ENCODE measurements at regions not wholly inside any gene's neighbourhood (a gene's known extent, or its start where the extent isn't known, plus 50 kb on each side); places are given as distances from the start of the nearest gene placed in this dataset.
"Not testable (repeated sequence)": the region's sequence is repeated elsewhere in the genome, so short reads cannot be mapped to it uniquely, and the experiment has no call there.

GRCh38 chr15:20100604-20101270 is 440.9 kb downstream of the GOLGA6L6 start:
- not testable (repeated sequence) for H3K27ac ChIP-seq (ENCODE audit: low read depth, low read length, poor library complexity, severe bottlenecking); H3K4me3 ChIP-seq (ENCODE audit: low read depth, low read length, poor library complexity, severe bottlenecking); H3K27me3 ChIP-seq (ENCODE audit: insufficient read depth, low read length); H3F3A ChIP-seq (ENCODE audit: insufficient read depth, low read length); H3K9me2 ChIP-seq (ENCODE audit: low read depth, low read length); H3K4me2 ChIP-seq (ENCODE audit: low read length); H2AFZ ChIP-seq (ENCODE audit: low read length); H3K4me1 ChIP-seq (ENCODE audit: insufficient read depth, low read length, severe bottlenecking); H3K36me3 ChIP-seq (ENCODE audit: insufficient read depth, low read length); H3K9me3 ChIP-seq (ENCODE audit: low read length); H3K9ac ChIP-seq (ENCODE audit: low read length); H4K20me1 ChIP-seq (ENCODE audit: insufficient read depth, low read length); H3K79me2 ChIP-seq (ENCODE audit: insufficient read depth, low read length)

- H3K27me3 ChIP-seq (ENCODE audit: insufficient read depth, low read length); H3K27ac ChIP-seq (ENCODE audit: low read depth, low read length, poor library complexity, severe bottlenecking); H3K9me2 ChIP-seq (ENCODE audit: low read depth, low read length); H3K4me3 ChIP-seq (ENCODE audit: low read depth, low read length, poor library complexity, severe bottlenecking); H3K9ac ChIP-seq (ENCODE audit: low read length); H2AFZ ChIP-seq (ENCODE audit: low read length); H3K4me1 ChIP-seq (ENCODE audit: insufficient read depth, low read length, severe bottlenecking); H3K36me3 ChIP-seq (ENCODE audit: insufficient read depth, low read length); H3K79me2 ChIP-seq (ENCODE audit: insufficient read depth, low read length); H3K4me2 ChIP-seq (ENCODE audit: low read length); H3K9me3 ChIP-seq (ENCODE audit: low read length); H4K20me1 ChIP-seq (ENCODE audit: insufficient read depth, low read length); H3F3A ChIP-seq (ENCODE audit: insufficient read depth, low read length): not testable (repeated sequence)
These were observed 445.8 kb downstream of the GOLGA6L6 start for GRCh38 chr15:20095699-20096303.

- not testable (repeated sequence) for H4K20me1 ChIP-seq (ENCODE audit: insufficient read depth, low read length); H3K9me2 ChIP-seq (ENCODE audit: low read depth, low read length); H2AFZ ChIP-seq (ENCODE audit: low read length); H3K27ac ChIP-seq (ENCODE audit: low read depth, low read length, poor library complexity, severe bottlenecking); H3K4me1 ChIP-seq (ENCODE audit: insufficient read depth, low read length, severe bottlenecking); H3K9ac ChIP-seq (ENCODE audit: low read length); H3K36me3 ChIP-seq (ENCODE audit: insufficient read depth, low read length); H3K9me3 ChIP-seq (ENCODE audit: low read length); H3K4me3 ChIP-seq (ENCODE audit: low read depth, low read length, poor library complexity, severe bottlenecking); H3K27me3 ChIP-seq (ENCODE audit: insufficient read depth, low read length); H3K4me2 ChIP-seq (ENCODE audit: low read length); H3F3A ChIP-seq (ENCODE audit: insufficient read depth, low read length); H3K79me2 ChIP-seq (ENCODE audit: insufficient read depth, low read length)
These were observed 452.1 kb downstream of the GOLGA6L6 start for GRCh38 chr15:20089541-20089940.

DNA sequence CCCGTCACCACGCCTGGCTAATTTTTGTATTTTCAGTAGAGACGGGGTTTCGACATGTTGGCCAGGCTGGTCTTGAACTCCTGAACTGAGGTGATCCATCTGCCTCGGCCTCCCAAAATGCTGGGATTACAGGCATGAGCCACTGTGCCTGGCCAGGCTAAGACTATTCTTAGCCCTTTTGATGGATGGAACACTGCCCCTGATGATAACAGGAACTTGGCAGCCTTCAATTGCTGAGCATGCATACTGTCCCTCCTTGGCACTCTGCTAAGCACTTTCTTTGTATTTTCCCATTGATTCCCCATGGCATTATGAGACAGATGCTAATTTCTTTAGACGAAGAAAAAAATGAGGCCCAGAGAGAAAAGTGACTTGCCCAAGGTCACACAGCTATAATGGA is 457.6 kb downstream of the GOLGA6L6 start:
- H3K4me3 ChIP-seq (ENCODE audit: low read depth, low read length, poor library complexity, severe bottlenecking); H3K27me3 ChIP-seq (ENCODE audit: insufficient read depth, low read length); H3K9me2 ChIP-seq (ENCODE audit: low read depth, low read length); H3K9ac ChIP-seq (ENCODE audit: low read length); H3K27ac ChIP-seq (ENCODE audit: low read depth, low read length, poor library complexity, severe bottlenecking); H2AFZ ChIP-seq (ENCODE audit: low read length); H3K9me3 ChIP-seq (ENCODE audit: low read length); H3K36me3 ChIP-seq (ENCODE audit: insufficient read depth, low read length); H3F3A ChIP-seq (ENCODE audit: insufficient read depth, low read length); H3K79me2 ChIP-seq (ENCODE audit: insufficient read depth, low read length); H3K4me1 ChIP-seq (ENCODE audit: insufficient read depth, low read length, severe bottlenecking); H3K4me2 ChIP-seq (ENCODE audit: low read length); H4K20me1 ChIP-seq (ENCODE audit: insufficient read depth, low read length): not testable (repeated sequence)

DNA sequence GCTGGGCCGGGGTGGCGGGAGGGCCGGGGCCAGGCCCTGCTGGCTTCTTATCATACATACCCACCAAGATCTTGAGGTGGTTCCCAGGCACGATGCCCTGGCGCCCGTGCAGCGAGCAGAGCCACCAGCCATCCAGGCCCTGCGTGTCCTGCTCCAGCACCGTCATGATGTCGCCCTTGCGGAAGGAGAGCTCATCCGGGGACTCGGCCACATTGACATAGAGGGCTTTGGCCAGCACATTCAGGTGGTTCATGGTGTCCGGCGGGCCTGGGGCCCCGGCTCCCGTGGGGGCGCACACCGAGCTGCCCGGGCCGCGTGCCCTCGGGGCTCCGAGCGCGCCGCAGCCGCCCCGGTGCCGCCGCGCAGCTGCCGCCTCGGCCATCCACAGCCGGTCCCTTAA is 467.5 kb downstream of the GOLGA6L6 start:
- not testable (repeated sequence) for H4K20me1 ChIP-seq (ENCODE audit: insufficient read depth, low read length); H3K9ac ChIP-seq (ENCODE audit: low read length); H3K4me3 ChIP-seq (ENCODE audit: low read depth, low read length, poor library complexity, severe bottlenecking); H3K9me3 ChIP-seq (ENCODE audit: low read length); H3K27ac ChIP-seq (ENCODE audit: low read depth, low read length, poor library complexity, severe bottlenecking); H3K27me3 ChIP-seq (ENCODE audit: insufficient read depth, low read length); H2AFZ ChIP-seq (ENCODE audit: low read length); H3K36me3 ChIP-seq (ENCODE audit: insufficient read depth, low read length); H3F3A ChIP-seq (ENCODE audit: insufficient read depth, low read length); H3K79me2 ChIP-seq (ENCODE audit: insufficient read depth, low read length); H3K9me2 ChIP-seq (ENCODE audit: low read depth, low read length); H3K4me2 ChIP-seq (ENCODE audit: low read length); H3K4me1 ChIP-seq (ENCODE audit: insufficient read depth, low read length, severe bottlenecking)

DNA sequence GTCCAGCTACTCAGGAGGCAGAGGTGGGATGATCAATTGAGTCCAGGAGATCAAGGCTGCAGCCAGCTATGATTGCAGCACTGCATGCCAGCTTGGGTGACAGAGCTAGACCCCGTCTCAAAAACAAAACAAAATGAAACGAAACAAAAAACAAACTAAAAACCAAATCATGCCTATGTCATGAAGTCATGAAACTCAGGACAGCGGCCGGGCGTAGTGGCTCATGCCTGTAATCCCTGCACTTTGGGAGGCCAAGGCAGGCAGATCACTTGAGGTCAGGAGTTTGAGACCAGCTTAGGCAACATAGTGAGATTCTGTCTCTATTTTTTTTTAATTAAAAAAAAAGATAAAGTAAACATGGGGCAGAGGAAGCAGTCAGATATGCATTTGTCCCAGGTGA is 472.6 kb downstream of the GOLGA6L6 start:
- H4K20me1 ChIP-seq (ENCODE audit: insufficient read depth, low read length); H2AFZ ChIP-seq (ENCODE audit: low read length); H3K9me2 ChIP-seq (ENCODE audit: low read depth, low read length); H3K27ac ChIP-seq (ENCODE audit: low read depth, low read length, poor library complexity, severe bottlenecking); H3K4me2 ChIP-seq (ENCODE audit: low read length); H3K9me3 ChIP-seq (ENCODE audit: low read length); H3K4me1 ChIP-seq (ENCODE audit: insufficient read depth, low read length, severe bottlenecking); H3K79me2 ChIP-seq (ENCODE audit: insufficient read depth, low read length); H3K4me3 ChIP-seq (ENCODE audit: low read depth, low read length, poor library complexity, severe bottlenecking); H3K36me3 ChIP-seq (ENCODE audit: insufficient read depth, low read length); H3K27me3 ChIP-seq (ENCODE audit: insufficient read depth, low read length); H3K9ac ChIP-seq (ENCODE audit: low read length); H3F3A ChIP-seq (ENCODE audit: insufficient read depth, low read length): not testable (repeated sequence)

DNA sequence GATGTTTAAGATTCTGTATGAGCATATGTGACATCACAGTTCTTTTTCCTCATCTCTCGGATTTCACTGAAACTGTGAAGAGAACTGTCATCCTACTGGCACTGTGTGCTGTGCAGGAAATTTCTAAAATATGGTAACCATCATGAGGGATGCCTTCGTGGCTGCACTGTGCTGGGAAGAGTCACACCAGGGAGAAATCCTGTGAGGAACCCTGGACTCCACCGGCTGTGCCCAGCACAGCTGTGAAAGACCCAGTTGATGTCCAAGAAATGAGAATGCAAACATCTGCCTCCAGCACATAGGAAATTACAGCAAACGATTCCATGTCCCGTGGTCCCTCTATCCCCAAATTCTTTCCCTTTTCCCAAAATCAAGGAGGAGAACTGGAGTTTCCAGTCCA is 475.4 kb downstream of the GOLGA6L6 start:
- H3K9me3 ChIP-seq (ENCODE audit: low read length); H4K20me1 ChIP-seq (ENCODE audit: insufficient read depth, low read length); H3K36me3 ChIP-seq (ENCODE audit: insufficient read depth, low read length); H3K79me2 ChIP-seq (ENCODE audit: insufficient read depth, low read length); H3K27ac ChIP-seq (ENCODE audit: low read depth, low read length, poor library complexity, severe bottlenecking); H3F3A ChIP-seq (ENCODE audit: insufficient read depth, low read length); H3K9ac ChIP-seq (ENCODE audit: low read length); H3K4me1 ChIP-seq (ENCODE audit: insufficient read depth, low read length, severe bottlenecking); H3K27me3 ChIP-seq (ENCODE audit: insufficient read depth, low read length); H3K4me2 ChIP-seq (ENCODE audit: low read length); H3K9me2 ChIP-seq (ENCODE audit: low read depth, low read length); H3K4me3 ChIP-seq (ENCODE audit: low read depth, low read length, poor library complexity, severe bottlenecking); H2AFZ ChIP-seq (ENCODE audit: low read length): not testable (repeated sequence)

DNA sequence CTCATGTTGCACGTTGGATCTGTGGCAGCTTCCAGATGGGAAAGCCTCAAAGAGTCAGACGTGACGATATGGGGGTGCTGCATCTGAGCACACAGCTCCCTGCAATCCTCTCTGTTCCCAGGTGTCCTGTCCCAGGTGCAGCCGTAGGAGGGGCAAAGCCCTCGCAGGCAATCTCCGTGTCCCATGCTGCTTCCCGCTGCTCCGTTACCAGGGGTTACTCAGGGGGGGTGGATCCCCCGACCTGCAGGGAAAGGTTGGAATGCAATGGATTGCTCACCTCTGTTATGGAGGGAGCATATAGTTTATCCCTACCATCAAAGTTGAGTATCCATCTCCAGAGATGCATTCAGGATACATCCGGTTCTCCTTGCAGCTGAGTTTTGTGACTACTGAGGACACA is 476.1 kb downstream of the GOLGA6L6 start:
- not testable (repeated sequence) for H3K4me3 ChIP-seq (ENCODE audit: low read depth, low read length, poor library complexity, severe bottlenecking); H3K4me1 ChIP-seq (ENCODE audit: insufficient read depth, low read length, severe bottlenecking); H3K9ac ChIP-seq (ENCODE audit: low read length); H3K36me3 ChIP-seq (ENCODE audit: insufficient read depth, low read length); H3K27me3 ChIP-seq (ENCODE audit: insufficient read depth, low read length); H3K79me2 ChIP-seq (ENCODE audit: insufficient read depth, low read length); H3K27ac ChIP-seq (ENCODE audit: low read depth, low read length, poor library complexity, severe bottlenecking); H3K4me2 ChIP-seq (ENCODE audit: low read length); H4K20me1 ChIP-seq (ENCODE audit: insufficient read depth, low read length); H2AFZ ChIP-seq (ENCODE audit: low read length); H3K9me3 ChIP-seq (ENCODE audit: low read length); H3F3A ChIP-seq (ENCODE audit: insufficient read depth, low read length); H3K9me2 ChIP-seq (ENCODE audit: low read depth, low read length)
